ENCODE measurements at regions not wholly inside any gene's neighbourhood (a gene's known extent, or its start where the extent isn't known, plus 50 kb on each side); places are given as distances from the start of the nearest gene placed in this dataset.

DNA sequence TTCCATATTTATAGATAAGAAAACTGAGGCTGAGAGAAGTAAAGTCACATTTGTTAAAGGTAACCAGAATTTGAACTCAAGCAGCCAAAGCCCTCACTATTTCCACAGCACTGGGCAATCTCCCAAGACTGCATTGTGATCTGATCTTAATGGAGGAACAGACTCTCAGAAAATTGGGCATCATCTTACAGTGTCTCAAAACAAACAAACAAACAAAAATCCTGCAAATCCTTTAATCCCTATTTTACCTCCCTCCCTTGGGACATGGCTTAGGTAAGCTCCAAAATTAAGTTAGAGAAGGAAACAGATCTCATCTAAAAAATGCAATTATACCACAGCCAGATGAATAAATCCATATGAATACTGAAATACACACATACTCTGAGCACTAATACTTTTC, 57.5 kb downstream of the FHIP2A start:
- TF ChIP-seq EZH2 (IDR thresholded peaks at IDR 0.05; ENCODE audit: low read depth): no peak
- TF ChIP-seq, protein P1, sequence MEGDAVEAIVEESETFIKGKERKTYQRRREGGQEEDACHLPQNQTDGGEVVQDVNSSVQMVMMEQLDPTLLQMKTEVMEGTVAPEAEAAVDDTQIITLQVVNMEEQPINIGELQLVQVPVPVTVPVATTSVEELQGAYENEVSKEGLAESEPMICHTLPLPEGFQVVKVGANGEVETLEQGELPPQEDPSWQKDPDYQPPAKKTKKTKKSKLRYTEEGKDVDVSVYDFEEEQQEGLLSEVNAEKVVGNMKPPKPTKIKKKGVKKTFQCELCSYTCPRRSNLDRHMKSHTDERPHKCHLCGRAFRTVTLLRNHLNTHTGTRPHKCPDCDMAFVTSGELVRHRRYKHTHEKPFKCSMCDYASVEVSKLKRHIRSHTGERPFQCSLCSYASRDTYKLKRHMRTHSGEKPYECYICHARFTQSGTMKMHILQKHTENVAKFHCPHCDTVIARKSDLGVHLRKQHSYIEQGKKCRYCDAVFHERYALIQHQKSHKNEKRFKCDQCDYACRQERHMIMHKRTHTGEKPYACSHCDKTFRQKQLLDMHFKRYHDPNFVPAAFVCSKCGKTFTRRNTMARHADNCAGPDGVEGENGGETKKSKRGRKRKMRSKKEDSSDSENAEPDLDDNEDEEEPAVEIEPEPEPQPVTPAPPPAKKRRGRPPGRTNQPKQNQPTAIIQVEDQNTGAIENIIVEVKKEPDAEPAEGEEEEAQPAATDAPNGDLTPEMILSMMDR (conservative IDR thresholded peaks at IDR 0.05): no peak
- Histone ChIP-seq H3K4me1 (replicated peaks; ENCODE audit: insufficient read depth) (no peaks in the 10 kb centered on the region), H3K4me2 (0 out of 2 replicates have a peak overlapping the region, but pooled peaks have one; percentile 34), H3K27ac (no peak overlapping the region), H3K79me2 (ENCODE audit: low read depth) (no peaks in the 10 kb centered on the region), H3K4me3 (no peak overlapping the region), H3K36me3 (ENCODE audit: low read depth) (no peaks in the 10 kb centered on the region), H3K27me3 (ENCODE audit: insufficient read depth, low read depth) (no peaks in the 10 kb centered on the region), H3K9me2 (ENCODE audit: insufficient read depth) (no peaks in the 10 kb centered on the region), H3K9me3 (ENCODE audit: insufficient read depth, low read depth) (no peaks in the 10 kb centered on the region), H2AFZ (no peak overlapping the region), H3F3A (ENCODE audit: insufficient read depth, low read depth) (no peaks in the 10 kb centered on the region), H4K20me1 (ENCODE audit: insufficient read depth) (no peaks in the 10 kb centered on the region)
- ChIA-PET CTCF (no interaction called here), POLR2A (ENCODE audit: unreplicated experiment) (no interaction called here)
- no peak for DNase-seq
- intact Hi-C loops (cut with micrococcal nuclease; ENCODE audit: unreplicated experiment): loop anchor here (5.0 to 10.0 kb wide), 2 partner anchors 327 to 696 kb away; no protein-coding TSS in a partner anchor
- BruUV-seq (replicated peaks): no TSS peak

DNA sequence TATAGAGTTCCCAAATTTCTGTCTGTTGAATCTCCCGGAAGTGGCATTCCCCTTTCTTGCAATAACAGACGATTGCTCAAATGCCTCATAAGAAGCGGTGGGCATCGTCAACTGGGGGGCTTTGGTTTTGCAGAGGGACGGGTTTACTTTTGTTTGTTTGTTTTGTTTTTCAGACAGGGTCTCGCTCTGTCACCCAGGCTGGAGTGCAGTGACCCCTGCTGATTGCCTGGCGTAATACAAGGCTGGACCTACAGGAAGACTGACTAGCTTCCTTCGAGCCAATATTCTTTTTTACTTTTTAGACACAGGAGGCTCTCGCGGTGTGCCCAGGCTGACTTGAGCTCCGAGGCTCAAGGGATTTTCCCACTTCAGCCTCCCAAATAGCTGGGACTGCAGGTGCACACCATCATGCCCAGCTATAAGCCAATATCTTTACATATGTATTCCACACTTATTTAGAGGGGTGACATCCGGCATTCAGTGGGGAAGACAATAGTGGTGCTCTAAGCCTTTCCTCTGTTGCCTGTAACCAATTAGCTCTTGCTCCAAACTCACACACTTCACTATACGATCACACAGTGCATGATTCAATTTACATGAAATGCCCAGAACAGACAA, 58.1 kb downstream of the FHIP2A start:
- intact Hi-C loops (cut with micrococcal nuclease; ENCODE audit: unreplicated experiment): loop anchor here (5.0 to 10.0 kb wide), 2 partner anchors 327 to 695 kb away; no protein-coding TSS in a partner anchor
- Histone ChIP-seq H3K79me2 (ENCODE audit: low read depth) (no peaks in the 10 kb centered on the region), H3K4me3 (no peak overlapping the region), H2AFZ (no peak overlapping the region), H3K27me3 (ENCODE audit: insufficient read depth, low read depth) (no peaks in the 10 kb centered on the region), H3K27ac (no peak overlapping the region), H3K36me3 (ENCODE audit: low read depth) (no peaks in the 10 kb centered on the region), H4K20me1 (ENCODE audit: insufficient read depth) (no peaks in the 10 kb centered on the region), H3F3A (ENCODE audit: insufficient read depth, low read depth) (no peaks in the 10 kb centered on the region), H3K9me3 (ENCODE audit: insufficient read depth, low read depth) (no peaks in the 10 kb centered on the region), H3K9me2 (ENCODE audit: insufficient read depth) (no peaks in the 10 kb centered on the region), H3K4me1 (replicated peaks; ENCODE audit: insufficient read depth) (no peaks in the 10 kb centered on the region), H3K4me2 (0 out of 2 replicates have a peak overlapping the region, but pooled peaks have one; percentile 34)
- no peak for DNase-seq
- no peak for TF ChIP-seq EZH2 (IDR thresholded peaks at IDR 0.05; ENCODE audit: low read depth)
- TF ChIP-seq, protein P1 (conservative IDR thresholded peaks at IDR 0.05): peak; percentile 53
- BruUV-seq (replicated peaks): no TSS peak
- CTCF ChIA-PET: no interaction called here
- POLR2A ChIA-PET (ENCODE audit: unreplicated experiment): no interaction called here

DNA sequence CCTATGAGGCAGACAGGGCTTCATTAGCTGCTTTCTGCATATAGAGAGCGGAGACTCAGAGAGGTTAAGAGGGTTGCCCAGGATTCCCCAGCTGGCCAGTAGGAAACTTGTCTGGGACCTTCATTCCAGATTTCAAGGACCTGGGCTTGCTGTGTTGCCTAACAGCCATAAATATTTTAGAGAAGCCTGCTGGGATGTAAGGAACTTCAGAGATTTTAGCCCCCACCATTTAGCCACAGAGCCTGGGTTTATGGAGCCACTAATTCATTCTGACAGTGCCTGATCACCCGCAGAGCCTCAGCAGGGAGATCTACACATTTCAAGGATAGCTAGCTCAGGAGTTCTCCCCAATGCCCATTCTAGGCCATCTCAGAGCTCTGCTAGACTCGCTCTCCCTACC, 56.6 kb upstream of the TRUB1 start:
- Histone ChIP-seq H3K4me2 (no peak overlapping the region), H2AFZ (no peak overlapping the region), H3K4me3 (no peak overlapping the region), H3F3A (ENCODE audit: insufficient read depth, low read depth) (no peaks in the 10 kb centered on the region), H3K79me2 (ENCODE audit: low read depth) (no peaks in the 10 kb centered on the region), H3K9me3 (ENCODE audit: insufficient read depth, low read depth) (no peaks in the 10 kb centered on the region), H3K36me3 (ENCODE audit: low read depth) (no peaks in the 10 kb centered on the region), H3K9me2 (ENCODE audit: insufficient read depth) (no peaks in the 10 kb centered on the region), H4K20me1 (ENCODE audit: insufficient read depth) (no peaks in the 10 kb centered on the region), H3K27ac (no peak overlapping the region), H3K27me3 (ENCODE audit: insufficient read depth, low read depth) (no peaks in the 10 kb centered on the region), H3K4me1 (replicated peaks; ENCODE audit: insufficient read depth) (no peaks in the 10 kb centered on the region)
- TF ChIP-seq, protein P1 (conservative IDR thresholded peaks at IDR 0.05): no peak
- no peak for TF ChIP-seq EZH2 (IDR thresholded peaks at IDR 0.05; ENCODE audit: low read depth)
- ChIA-PET POLR2A (ENCODE audit: unreplicated experiment) (no interaction called here), CTCF (no interaction called here)
- intact Hi-C loops (cut with micrococcal nuclease; ENCODE audit: unreplicated experiment): no loop called here
- no TSS peak for BruUV-seq (replicated peaks)
- no peak for DNase-seq

Data from PC-9 (cell line).